Ovary (tissue), 7 donors: ENCODE measurements at regions not wholly inside any gene's neighbourhood (a gene's known extent, or its start where the extent isn't known, plus 50 kb on each side); places are given as distances from the start of the nearest gene placed in this dataset.

ENCODE experiments used
- DNase-seq, 5 donors: peaks; one replicate each; pipeline ENCODE4 v3.0.0-alpha.2; 2019 to 2020
- H3K27ac ChIP-seq, 2 donors: fragments of 200-600 bp; one replicate each; pipeline versions ENCODE4 v1.5.1 to v1.8.0; 2019 to 2022
- H3K27me3 ChIP-seq: fragments of 200-600 bp; one replicate; pipeline ENCODE4 v1.8.0; 2022
- H3K36me3 ChIP-seq: fragments of 200-600 bp; sonication (generic); one replicate; pipeline ENCODE4 v1.5.1; 2019
- H3K4me1 ChIP-seq: one replicate; pipeline ENCODE4 v1.8.1; 2013; ENCODE audit warnings: mild to moderate bottlenecking, moderate library complexity; ENCODE audit not compliant: insufficient read depth
- H3K4me3 ChIP-seq: fragments of 200-600 bp; sonication (generic); one replicate; pipeline ENCODE4 v1.5.1; 2017
- H3K9me3 ChIP-seq, 2 donors: fragments of 200-600 bp in 1 of 2; sonication (generic) in 1 of 2; one replicate each; pipeline versions ENCODE4 v1.5.1 to v1.8.1; 2013 to 2019; ENCODE audit warnings: mild to moderate bottlenecking in 1 of 2, moderate library complexity in 1 of 2
- CTCF ChIP-seq, 3 donors: fragments of 450-650 bp in 2 of 3; fragments of 200-600 bp in 1 of 3; IDR thresholded peaks; one replicate each; pipeline versions ENCODE4 v1.5.1 to v1.8.0; 2016 to 2022; ENCODE audit warnings: antibody characterized with exemption in 3 of 3, mild to moderate bottlenecking in 1 of 3
- EP300 ChIP-seq: sonication (generic); formaldehyde crosslinking; IDR thresholded peaks from one replicate; pipeline ENCODE4 v1.6.1; 2017; ENCODE audit warnings: antibody characterized with exemption
- POLR2A ChIP-seq: fragments of 450-650 bp; IDR thresholded peaks from one replicate; pipeline ENCODE4 v1.6.1; 2017; ENCODE audit warnings: antibody characterized with exemption, mild to moderate bottlenecking, moderate library complexity
- WGBS, 3 donors: extraction: QIAGEN DNeasy Blood & Tissue Kit in 1 of 3; methylation state at CpG; one replicate each; pipeline versions ENCODE4 v1.1.5 to v1.1.7; 2013 to 2017; 5-methylcytosine and 5-hydroxymethylcytosine counted together
- intact Hi-C, 4 donors: fragments of 100-400 bp; cut with DNase I; formaldehyde crosslinking; loops; one replicate each; pipeline versions ENCODE4 v1.11.0 to v1.15.1; 2022 to 2023
- donor health status: DM: no; HTN: no; CAD: no; lungs with moderate emphysema.
- donor health status: DM: no; HTN: no; CAD: no.
- donor health status: Bipolar disorder and iron deficiency.
- donor health status: DM: no; HTN: no; CAD: no.
- donor health status: DM: yes; HTN: yes; CAD: no.

GRCh38 chr1:189764391-189765320 is 713.0 kb downstream of the BRINP3 start:
- TF ChIP-seq CTCF (IDR thresholded peaks at IDR 0.05) (no peak), POLR2A (no peak), EP300 (no peak)
- Histone ChIP-seq H3K27me3 (no peaks in the 10 kb centered on the region), H3K4me1 (no peaks in the 10 kb centered on the region), H3K36me3 (no peaks in the 10 kb centered on the region), H3K9me3 (no peaks in the 10 kb centered on the region), H3K4me3 (no peak overlapping the region), H3K27ac (no peak overlapping the region)
- no peak for DNase-seq
- 86 to 90% (median 89%) methylated on average over 2 of the region's 2 CpGs for WGBS, 3 donors
- intact Hi-C loops, result no loop called here

GRCh38 chr1:189769448-189769847 is 708.2 kb downstream of the BRINP3 start:
- 36 to 62% (median 51%) methylated on average over 3 of the region's 3 CpGs for WGBS, 3 donors
- no peak overlapping the region for H3K4me3 ChIP-seq
- no peak for DNase-seq
- no peaks in the 10 kb centered on the region for H3K9me3 ChIP-seq
- H3K4me1 ChIP-seq, result no peaks in the 10 kb centered on the region
- TF ChIP-seq CTCF (IDR thresholded peaks at IDR 0.05) (no peak), EP300 (no peak), POLR2A (no peak)
- H3K27ac ChIP-seq, result no peak overlapping the region
- H3K36me3 ChIP-seq, result no peaks in the 10 kb centered on the region
- intact Hi-C loops, result no loop called here
- no peaks in the 10 kb centered on the region for H3K27me3 ChIP-seq

GRCh38 chr1:189774721-189775287 is 702.9 kb downstream of the BRINP3 start:
- TF ChIP-seq EP300 (no peak), POLR2A (no peak), CTCF (IDR thresholded peaks at IDR 0.05) (no peak)
- no peaks in the 10 kb centered on the region for H3K27me3 ChIP-seq
- intact Hi-C loops, result no loop called here
- H3K4me3 ChIP-seq, result no peak overlapping the region
- no peaks in the 10 kb centered on the region for H3K36me3 ChIP-seq
- H3K4me1 ChIP-seq, result no peaks in the 10 kb centered on the region
- WGBS, 3 donors, result 30 to 62% (median 35%) methylated on average over 2 of the region's 2 CpGs
- no peaks in the 10 kb centered on the region for H3K9me3 ChIP-seq
- DNase-seq, result no peak
- no peak overlapping the region for H3K27ac ChIP-seq

GRCh38 chr1:189775343-189775742 is 702.3 kb downstream of the BRINP3 start:
- Histone ChIP-seq H3K4me1 (no peaks in the 10 kb centered on the region), H3K4me3 (no peak overlapping the region), H3K27ac (no peak overlapping the region), H3K9me3 (no peaks in the 10 kb centered on the region), H3K27me3 (no peaks in the 10 kb centered on the region), H3K36me3 (no peaks in the 10 kb centered on the region)
- DNase-seq, result no peak
- no peak for TF ChIP-seq CTCF (IDR thresholded peaks at IDR 0.05)
- TF ChIP-seq POLR2A, result no peak
- intact Hi-C loops, result no loop called here
- 8 to 18% (median 9%) methylated on average over 1 of the region's 1 CpG for WGBS, 3 donors
